Suppressor macrophage (primary cell): ENCODE measurements at regions not wholly inside any gene's neighbourhood (a gene's known extent, or its start where the extent isn't known, plus 50 kb on each side); places are given as distances from the start of the nearest gene placed in this dataset.

Experiments
- DNase-seq, 4 experiments: peaks; one replicate each; pipeline ENCODE4 v3.0.0-alpha.2; 2020 to 2022

- peak in 3 of 4 experiments; percentile 3 to 48 (median 20) for DNase-seq
Observed at GRCh38 chr13:47036294-47037008, 139.6 kb upstream of the HTR2A start.

- no peak for DNase-seq
Observed at GRCh38 chr13:47033216-47033615, 136.4 kb upstream of the HTR2A start.

- no peak for DNase-seq
Observed at GRCh38 chr13:47027780-47028437, 131.1 kb upstream of the HTR2A start.

- DNase-seq = peak; percentile 29 to 56 (median 51)
Observed at GRCh38 chr13:47025791-47026447, 129.1 kb upstream of the HTR2A start.

- no peak for DNase-seq
Observed at GRCh38 chr13:47019977-47020376, 123.1 kb upstream of the HTR2A start.

- no peak for DNase-seq
Observed at GRCh38 chr13:47017476-47017875, 120.6 kb upstream of the HTR2A start.

- no peak for DNase-seq
Observed at GRCh38 chr13:47008318-47008717, 111.5 kb upstream of the HTR2A start.

- no peak for DNase-seq
Observed at GRCh38 chr13:47005756-47006414, 109.0 kb upstream of the HTR2A start.

- DNase-seq = no peak
Observed at GRCh38 chr13:47004540-47004939, 107.7 kb upstream of the HTR2A start.

GRCh38 chr13:47004027-47004426 lies 107.2 kb upstream of the HTR2A start:
- no peak for DNase-seq

- DNase-seq = no peak
Observed at GRCh38 chr13:47000165-47000564, 103.3 kb upstream of the HTR2A start.

- DNase-seq = no peak
Observed at GRCh38 chr13:46996316-46997030, 99.6 kb upstream of the HTR2A start.

GRCh38 chr13:46995874-46996273 lies 99.0 kb upstream of the HTR2A start:
- peak; percentile 17 to 51 (median 36) for DNase-seq

GRCh38 chr13:46994492-46994891 lies 97.6 kb upstream of the HTR2A start:
- DNase-seq = no peak

GRCh38 chr13:46992383-46992952 lies 95.6 kb upstream of the HTR2A start:
- peak in 3 of 4 experiments; percentile 8 to 31 (median 31) for DNase-seq

GRCh38 chr13:46983881-46984280 lies 87.0 kb upstream of the HTR2A start:
- peak; percentile 29 to 70 (median 50) for DNase-seq

GRCh38 chr13:46982856-46983582 lies 86.2 kb upstream of the HTR2A start:
- peak in 3 of 4 experiments; percentile 34 to 50 (median 39) for DNase-seq

- DNase-seq = no peak
Observed at GRCh38 chr13:46975173-46975572, 78.3 kb upstream of the HTR2A start.

- DNase-seq = no peak
Observed at GRCh38 chr13:46968450-46968849, 71.6 kb upstream of the HTR2A start.

- DNase-seq = peak; percentile 39 to 73 (median 59)
Observed at GRCh38 chr13:46964789-46965527, 68.1 kb upstream of the HTR2A start.

- peak; percentile 56 to 80 (median 72) for DNase-seq
Observed at GRCh38 chr13:46963904-46964303, 67.1 kb upstream of the HTR2A start.
